ENCODE measurements at regions not wholly inside any gene's neighbourhood (a gene's known extent, or its start where the extent isn't known, plus 50 kb on each side); places are given as distances from the start of the nearest gene placed in this dataset.

- DNase-seq: no peak
These were observed 350.8 kb downstream of the CYRIA start for GRCh38 chr2:16314691-16315457.

- no peak for DNase-seq
These were observed 351.6 kb downstream of the CYRIA start for GRCh38 chr2:16314001-16314400.

GRCh38 chr2:16313235-16313975 is 352.2 kb downstream of the CYRIA start:
- no peak for DNase-seq

GRCh38 chr2:16312771-16313170 is 352.9 kb downstream of the CYRIA start:
- DNase-seq: no peak

GRCh38 chr2:16311521-16312440 is 353.9 kb downstream of the CYRIA start:
- DNase-seq: no peak

- DNase-seq: no peak
These were observed 356.8 kb downstream of the CYRIA start for GRCh38 chr2:16308816-16309215.

GRCh38 chr2:16304876-16305590 is 360.6 kb downstream of the CYRIA start:
- DNase-seq: no peak

- no peak for DNase-seq
These were observed 361.9 kb downstream of the CYRIA start for GRCh38 chr2:16303761-16304160.

GRCh38 chr2:16303273-16303577 is 362.4 kb downstream of the CYRIA start:
- no peak for DNase-seq

- no peak for DNase-seq
These were observed 362.3 kb downstream of the MYCN start for GRCh38 chr2:16302431-16303272.

- DNase-seq: no peak
These were observed 361.6 kb downstream of the MYCN start for GRCh38 chr2:16301961-16302360.

GRCh38 chr2:16298866-16299265 is 358.5 kb downstream of the MYCN start:
- DNase-seq: no peak

GRCh38 chr2:16296331-16297250 is 356.2 kb downstream of the MYCN start:
- no peak for DNase-seq

GRCh38 chr2:16296038-16296290 is 355.6 kb downstream of the MYCN start:
- no peak for DNase-seq

- no peak for DNase-seq
These were observed 354.4 kb downstream of the MYCN start for GRCh38 chr2:16294791-16295190.

GRCh38 chr2:16293871-16294270 is 353.5 kb downstream of the MYCN start:
- no peak for DNase-seq

- no peak for DNase-seq
These were observed 353.0 kb downstream of the MYCN start for GRCh38 chr2:16293398-16293797.

GRCh38 chr2:16291731-16292550 is 351.6 kb downstream of the MYCN start:
- no peak for DNase-seq

- DNase-seq: no peak
These were observed 350.9 kb downstream of the MYCN start for GRCh38 chr2:16291226-16291625.

All from CD4-positive, alpha-beta T cell treated with Interferon gamma for 1 hour (primary cell).